HEK293T (cell line): ENCODE measurements at regions not wholly inside any gene's neighbourhood (a gene's known extent, or its start where the extent isn't known, plus 50 kb on each side); places are given as distances from the start of the nearest gene placed in this dataset.

Experiments used
- BHLHE40 ChIP-seq: fragments of 450-650 bp; IDR thresholded peaks from 2 replicates; pipeline ENCODE4 v1.6.1; 2016; ENCODE audit warnings: mild to moderate bottlenecking, moderate library complexity, borderline replicate concordance
- CTBP1 ChIP-seq: fragments of 450-650 bp; IDR thresholded peaks from 2 replicates; pipeline ENCODE4 v1.6.1; 2016; ENCODE audit warnings: borderline replicate concordance
- ELF4 ChIP-seq: fragments of 450-650 bp; IDR thresholded peaks from 2 replicates; pipeline ENCODE4 v1.6.1; 2017; ENCODE audit warnings: antibody characterized with exemption
- FOXK2 ChIP-seq: fragments of 450-650 bp; IDR thresholded peaks from 2 replicates; pipeline ENCODE4 v1.6.1; 2016; ENCODE audit warnings: mild to moderate bottlenecking
- FOXM1 ChIP-seq: fragments of 450-650 bp; IDR thresholded peaks from 2 replicates; pipeline ENCODE4 v1.6.1; 2017; ENCODE audit warnings: mild to moderate bottlenecking, borderline replicate concordance

DNA sequence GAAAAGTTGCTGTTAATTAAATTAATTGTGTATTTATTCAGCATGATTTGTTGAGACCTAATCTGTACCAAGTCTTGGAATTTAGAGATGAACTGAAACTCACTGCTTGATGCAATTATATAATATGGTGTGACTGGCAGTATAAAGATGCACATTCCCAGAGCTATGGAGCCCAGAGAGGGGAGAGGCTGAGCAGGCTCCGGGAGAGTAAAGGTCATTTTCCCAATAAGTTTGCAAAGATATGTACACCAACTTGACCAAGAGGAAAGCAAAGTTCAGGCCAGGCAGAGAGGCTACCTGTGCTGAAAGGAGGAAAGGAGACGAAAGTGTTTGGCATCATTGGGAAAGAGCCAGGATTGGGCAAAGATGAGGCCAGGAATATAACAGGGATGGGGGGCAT, 271.7 kb upstream of the KLF4 start:
- TF ChIP-seq FOXM1 (no peak), ELF4 (no peak), FOXK2 (no peak), CTBP1 (no peak), BHLHE40 (no peak)
